Stimulated activated memory B cell treated with anti-CD40 and anti-IgM and Interleukin-4, amounts not matched to agents 10 μg/mL and 1 μg/mL and 100 μg/mL, for 72 hours (primary cell): ENCODE measurements at regions not wholly inside any gene's neighbourhood (a gene's known extent, or its start where the extent isn't known, plus 50 kb on each side); places are given as distances from the start of the nearest gene placed in this dataset.

Source experiments
- ATAC-seq: fragments of 150-1000 bp; cut with Tn5 transposase; 2 replicates; pipeline ENCODE4 v1.10.0; 2021
- H3K27ac Mint-ChIP-seq: one replicate; pipeline ENCODE4 v1.8.0; 2022; ENCODE audit warnings: mild to moderate bottlenecking, mixed read lengths
- H3K27me3 Mint-ChIP-seq: one replicate; pipeline ENCODE4 v1.8.0; 2022; ENCODE audit warnings: mixed read lengths
- H3K36me3 Mint-ChIP-seq: one replicate; pipeline ENCODE4 v1.8.0; 2022; ENCODE audit warnings: mixed read lengths
- H3K4me1 Mint-ChIP-seq: one replicate; pipeline ENCODE4 v1.8.0; 2022; ENCODE audit warnings: mixed read lengths
- H3K4me3 Mint-ChIP-seq: one replicate; pipeline ENCODE4 v1.8.0; 2022; ENCODE audit warnings: mild to moderate bottlenecking, moderate library complexity, mixed read lengths
- H3K9me3 Mint-ChIP-seq: one replicate; pipeline ENCODE4 v1.8.0; 2022; ENCODE audit warnings: mixed read lengths

- no peaks in the 10 kb centered on the region for H3K9me3 Mint-ChIP-seq
- no peak overlapping the region for H3K4me3 Mint-ChIP-seq
- ATAC-seq: no peak
Observed at GRCh38 chr1:30277911-30278310, 445.5 kb downstream of the MATN1 start.

GRCh38 chr1:30277415-30277814, 446.0 kb downstream of the MATN1 start:
- Mint-ChIP-seq H3K27ac (no peak overlapping the region), H3K4me3 (no peak overlapping the region), H3K36me3 (no peaks in the 10 kb centered on the region), H3K4me1 (no peaks in the 10 kb centered on the region), H3K27me3 (peaks cover 29% of the 10 kb centered on the region), H3K9me3 (no peaks in the 10 kb centered on the region)
- ATAC-seq: no peak

More at GRCh38 chr1:30277911-30278310, 445.5 kb downstream of the MATN1 start:
- Mint-ChIP-seq H3K36me3 (no peaks in the 10 kb centered on the region), H3K27ac (no peak overlapping the region), H3K27me3 (peaks cover 24% of the 10 kb centered on the region), H3K4me1 (no peaks in the 10 kb centered on the region)

GRCh38 chr1:30275926-30276764, 447.2 kb downstream of the MATN1 start:
- no peaks in the 10 kb centered on the region for H3K9me3 Mint-ChIP-seq
- H3K4me1 Mint-ChIP-seq: no peaks in the 10 kb centered on the region
- ATAC-seq: no peak
- peaks cover 33% of the 10 kb centered on the region for H3K27me3 Mint-ChIP-seq
- no peak overlapping the region for H3K4me3 Mint-ChIP-seq
- H3K36me3 Mint-ChIP-seq: no peaks in the 10 kb centered on the region
- H3K27ac Mint-ChIP-seq: no peak overlapping the region

GRCh38 chr1:30274976-30275621, 448.3 kb downstream of the MATN1 start:
- Mint-ChIP-seq H3K27ac (no peak overlapping the region), H3K9me3 (no peaks in the 10 kb centered on the region), H3K27me3 (peaks cover 42% of the 10 kb centered on the region), H3K4me1 (no peaks in the 10 kb centered on the region), H3K36me3 (no peaks in the 10 kb centered on the region), H3K4me3 (no peak overlapping the region)
- ATAC-seq: no peak

GRCh38 chr1:30274173-30274970, 449.0 kb downstream of the MATN1 start:
- Mint-ChIP-seq H3K9me3 (no peaks in the 10 kb centered on the region), H3K36me3 (no peaks in the 10 kb centered on the region), H3K4me1 (no peaks in the 10 kb centered on the region), H3K27me3 (peaks cover 39% of the 10 kb centered on the region), H3K4me3 (no peak overlapping the region), H3K27ac (no peak overlapping the region)
- no peak for ATAC-seq

GRCh38 chr1:30273456-30273855, 449.9 kb downstream of the MATN1 start:
- H3K4me3 Mint-ChIP-seq: no peak overlapping the region
- peaks cover 46% of the 10 kb centered on the region for H3K27me3 Mint-ChIP-seq
- no peaks in the 10 kb centered on the region for H3K36me3 Mint-ChIP-seq
- ATAC-seq: no peak
- no peak overlapping the region for H3K27ac Mint-ChIP-seq
- no peaks in the 10 kb centered on the region for H3K9me3 Mint-ChIP-seq
- H3K4me1 Mint-ChIP-seq: no peaks in the 10 kb centered on the region

GRCh38 chr1:30273021-30273325, 450.4 kb downstream of the MATN1 start:
- Mint-ChIP-seq H3K36me3 (no peaks in the 10 kb centered on the region), H3K27ac (no peak overlapping the region), H3K9me3 (no peaks in the 10 kb centered on the region), H3K4me3 (no peak overlapping the region), H3K27me3 (peaks cover 50% of the 10 kb centered on the region), H3K4me1 (no peaks in the 10 kb centered on the region)
- ATAC-seq: no peak

- no peak overlapping the region for H3K4me3 Mint-ChIP-seq
- ATAC-seq: no peak
- H3K27me3 Mint-ChIP-seq: peaks cover 53% of the 10 kb centered on the region
- no peaks in the 10 kb centered on the region for H3K36me3 Mint-ChIP-seq
- no peak overlapping the region for H3K27ac Mint-ChIP-seq
- no peaks in the 10 kb centered on the region for H3K4me1 Mint-ChIP-seq
- no peaks in the 10 kb centered on the region for H3K9me3 Mint-ChIP-seq
Observed at GRCh38 chr1:30272277-30273020, 450.9 kb downstream of the MATN1 start.

GRCh38 chr1:30271401-30272276, 451.7 kb downstream of the MATN1 start:
- Mint-ChIP-seq H3K27ac (no peak overlapping the region), H3K27me3 (peaks cover 53% of the 10 kb centered on the region), H3K4me1 (no peaks in the 10 kb centered on the region), H3K9me3 (no peaks in the 10 kb centered on the region), H3K4me3 (no peak overlapping the region), H3K36me3 (no peaks in the 10 kb centered on the region)
- ATAC-seq: no peak

- Mint-ChIP-seq H3K4me3 (no peak overlapping the region), H3K4me1 (no peaks in the 10 kb centered on the region), H3K27me3 (peaks cover 56% of the 10 kb centered on the region), H3K27ac (no peak overlapping the region), H3K36me3 (no peaks in the 10 kb centered on the region), H3K9me3 (no peaks in the 10 kb centered on the region)
- no peak for ATAC-seq
Observed at GRCh38 chr1:30270461-30270860, 452.9 kb downstream of the MATN1 start.

- H3K36me3 Mint-ChIP-seq: no peaks in the 10 kb centered on the region
- no peaks in the 10 kb centered on the region for H3K4me1 Mint-ChIP-seq
- no peak overlapping the region for H3K27ac Mint-ChIP-seq
- ATAC-seq: no peak
- no peaks in the 10 kb centered on the region for H3K9me3 Mint-ChIP-seq
- peaks cover 53% of the 10 kb centered on the region for H3K27me3 Mint-ChIP-seq
- no peak overlapping the region for H3K4me3 Mint-ChIP-seq
Observed at GRCh38 chr1:30268923-30269666, 454.3 kb downstream of the MATN1 start.

- Mint-ChIP-seq H3K9me3 (no peaks in the 10 kb centered on the region), H3K27ac (no peak overlapping the region), H3K4me3 (no peak overlapping the region), H3K4me1 (no peaks in the 10 kb centered on the region), H3K36me3 (no peaks in the 10 kb centered on the region), H3K27me3 (peaks cover 48% of the 10 kb centered on the region)
- no peak for ATAC-seq
Observed at GRCh38 chr1:30267856-30268255, 455.5 kb downstream of the MATN1 start.

GRCh38 chr1:30267046-30267445, 456.3 kb downstream of the MATN1 start:
- Mint-ChIP-seq H3K4me1 (no peaks in the 10 kb centered on the region), H3K4me3 (no peak overlapping the region), H3K27ac (no peak overlapping the region), H3K27me3 (peaks cover 40% of the 10 kb centered on the region), H3K9me3 (no peaks in the 10 kb centered on the region), H3K36me3 (no peaks in the 10 kb centered on the region)
- ATAC-seq: no peak
